CD14-positive monocyte (primary cell): ENCODE measurements at regions not wholly inside any gene's neighbourhood (a gene's known extent, or its start where the extent isn't known, plus 50 kb on each side); places are given as distances from the start of the nearest gene placed in this dataset.

Experiments
- DNase-seq, 3 donors: peaks; one replicate each; pipeline ENCODE4 v3.0.0-alpha.2; 2011 to 2022
- H2AFZ ChIP-seq: 2 replicates; pipeline ENCODE4 v1.6.0; 2012; ENCODE audit warnings: mild to moderate bottlenecking, low read depth, low read length, inconsistent platforms; ENCODE audit not compliant: insufficient read depth, poor library complexity, severe bottlenecking
- H3K27ac ChIP-seq, 2 donors: 1 replicate in 1 of 2; 2 replicates in 1 of 2; pipeline ENCODE4 v1.5.1; 2012 to 2013; ENCODE audit warnings: low read length in 2 of 2, control low read depth in 1 of 2, inconsistent platforms in 1 of 2, low read depth in 1 of 2, mild to moderate bottlenecking in 1 of 2
- H3K27me3 ChIP-seq, 2 donors: one replicate each; pipeline versions ENCODE4 v1.6.0 to v1.6.1; 2011 to 2013; ENCODE audit warnings: low read length in 2 of 2; ENCODE audit not compliant: control insufficient read depth in 2 of 2, insufficient read depth in 2 of 2
- H3K36me3 ChIP-seq, 2 donors: replicated peaks in 1 of 2; 1 replicate in 1 of 2; 2 replicates in 1 of 2; pipeline versions ENCODE4 v1.5.1 to v1.6.1; 2012 to 2013; ENCODE audit warnings: low read length in 2 of 2, control low read depth in 1 of 2, inconsistent platforms in 1 of 2, mild to moderate bottlenecking in 1 of 2; ENCODE audit not compliant: insufficient read depth in 2 of 2, control insufficient read depth in 1 of 2
- H3K4me1 ChIP-seq, 2 donors: 1 replicate in 1 of 2; 2 replicates in 1 of 2; pipeline versions ENCODE4 v1.5.1 to v1.6.1; 2012 to 2013; ENCODE audit warnings: low read length in 2 of 2, control low read depth in 1 of 2, inconsistent platforms in 1 of 2, mild to moderate bottlenecking in 1 of 2, moderate library complexity in 1 of 2; ENCODE audit not compliant: insufficient read depth in 2 of 2, control insufficient read depth in 1 of 2
- H3K4me2 ChIP-seq: replicated peaks from 2 replicates; pipeline ENCODE3; 2012; ENCODE audit warnings: low read length, moderate library complexity, mild to moderate bottlenecking; ENCODE audit not compliant: poor library complexity, severe bottlenecking; ENCODE audit errors: extremely low read depth
- H3K4me3 ChIP-seq, 3 experiments: fragments of 200-600 bp in 1 of 3; sonication (generic) in 1 of 3; replicated peaks in 1 of 3; 1 replicate in 2 of 3; 2 replicates in 1 of 3; pipeline ENCODE4 v1.5.1; 2011 to 2013; ENCODE audit warnings: low read length in 3 of 3, mild to moderate bottlenecking in 3 of 3, control low read depth in 2 of 3, low read depth in 2 of 3, inconsistent platforms in 1 of 3, moderate library complexity in 1 of 3
- H3K79me2 ChIP-seq: 2 replicates; pipeline ENCODE4 v1.6.0; 2012; ENCODE audit warnings: mild to moderate bottlenecking, control low read depth, inconsistent platforms, low read length, moderate library complexity; ENCODE audit not compliant: insufficient read depth
- H3K9ac ChIP-seq: 2 replicates; pipeline ENCODE4 v1.6.0; 2017; ENCODE audit warnings: low read length, mild to moderate bottlenecking; ENCODE audit not compliant: insufficient read depth, poor library complexity, severe bottlenecking
- H3K9me3 ChIP-seq, 2 donors: replicated peaks in 1 of 2; 1 replicate in 1 of 2; 2 replicates in 1 of 2; pipeline versions ENCODE4 v1.5.1 to v1.6.1; 2012 to 2013; ENCODE audit warnings: low read length in 2 of 2, control low read depth in 1 of 2; ENCODE audit not compliant: control insufficient read depth in 1 of 2, insufficient read depth in 1 of 2
- H4K20me1 ChIP-seq: 2 replicates; pipeline ENCODE4 v1.6.0; 2012; ENCODE audit warnings: mild to moderate bottlenecking, low read length, control low read depth, moderate library complexity; ENCODE audit not compliant: insufficient read depth
- H3K27ac Mint-ChIP-seq, 7 donors: one replicate each; pipeline ENCODE4 v1.8.0; 2020; ENCODE audit warnings: mild to moderate bottlenecking in 7 of 7, mixed read lengths in 7 of 7, moderate library complexity in 6 of 7, inconsistent platforms in 2 of 7
- H3K27me3 Mint-ChIP-seq, 3 donors: one replicate each; pipeline ENCODE4 v1.8.0; 2021 to 2022; ENCODE audit warnings: low read depth in 3 of 3, mild to moderate bottlenecking in 3 of 3, mixed read lengths in 3 of 3, moderate library complexity in 3 of 3, inconsistent platforms in 1 of 3
- H3K36me3 Mint-ChIP-seq, 2 donors: one replicate each; pipeline ENCODE4 v1.8.0; 2020; ENCODE audit warnings: mixed read lengths in 2 of 2, inconsistent platforms in 1 of 2, mild to moderate bottlenecking in 1 of 2
- H3K4me1 Mint-ChIP-seq: one replicate; pipeline ENCODE4 v1.8.0; 2020; ENCODE audit warnings: mild to moderate bottlenecking, mixed read lengths
- H3K4me3 Mint-ChIP-seq, 2 donors: one replicate each; pipeline ENCODE4 v1.8.0; 2020; ENCODE audit warnings: mild to moderate bottlenecking in 2 of 2, mixed read lengths in 2 of 2, moderate library complexity in 1 of 2
- H3K9me3 Mint-ChIP-seq, 7 donors: one replicate each; pipeline ENCODE4 v1.8.0; 2020 to 2022; ENCODE audit warnings: mixed read lengths in 7 of 7, mild to moderate bottlenecking in 6 of 7, moderate library complexity in 6 of 7, inconsistent platforms in 2 of 7
- WGBS: methylation state at CpG from one replicate; pipeline ENCODE4 v1.1.5; 2013; ENCODE audit warnings: missing lambda C conversion rate; ENCODE audit not compliant: insufficient coverage; 5-methylcytosine and 5-hydroxymethylcytosine counted together
- intact Hi-C, 2 donors: fragments of 100-400 bp; cut with micrococcal nuclease; formaldehyde crosslinking; loops; one replicate each; pipeline versions ENCODE4 v1.15.0 to v1.15.1; 2023
- TF ChIP-seq, protein P1 (sequence below): fragments of 200-600 bp; IDR thresholded peaks from one replicate; pipeline ENCODE4 v1.8.0; 2022; ENCODE audit warnings: antibody characterized with exemption, mild to moderate bottlenecking

DNA sequence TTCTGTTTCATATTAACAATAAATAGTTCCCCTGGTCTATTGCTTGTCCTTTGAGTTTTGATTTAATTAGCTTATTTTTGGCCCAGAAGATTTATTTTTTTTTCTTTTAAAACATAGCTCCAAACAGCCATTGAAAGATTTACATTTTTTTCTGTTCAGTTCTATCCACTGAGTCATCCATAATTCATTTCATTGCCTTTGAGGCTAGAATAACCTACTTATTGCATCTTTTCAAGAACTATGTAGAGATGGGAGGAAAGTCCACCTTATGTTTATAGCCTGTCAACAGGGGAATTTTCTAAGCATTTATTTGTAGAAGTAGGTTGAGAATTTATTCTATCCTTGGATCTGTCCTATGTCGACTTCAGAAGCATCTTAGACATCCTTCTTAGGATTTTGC, 53.4 kb upstream of the CHD2 start:
- Mint-ChIP-seq H3K36me3 (peaks cover under 1 to 2% of the 10 kb centered on the region in 2 donors), H3K27me3 (peaks cover 0 to 1% (median 0%) of the 10 kb centered on the region in 3 donors), H3K27ac (no peak overlapping the region), H3K9me3 (peaks cover 0 to 7% (median 3%) of the 10 kb centered on the region in 7 donors), H3K4me1 (peaks cover 48% of the 10 kb centered on the region), H3K4me3 (no peak overlapping the region)
- Histone ChIP-seq H3K27ac (no peak overlapping the region), H3K79me2 (no peaks in the 10 kb centered on the region), H3K36me3 (no peaks in the 10 kb centered on the region), H3K27me3 (no peaks in the 10 kb centered on the region), H3K4me1 (peaks cover 48 to 57% of the 10 kb centered on the region in 2 donors), H3K9me3 (peaks cover 0 to 6% of the 10 kb centered on the region in 2 donors), H2AFZ (no peak overlapping the region), H3K9ac (no peak overlapping the region), H4K20me1 (no peaks in the 10 kb centered on the region), H3K4me3 (no peak overlapping the region), H3K4me2 (no peak overlapping the region)
- intact Hi-C loops, result loop anchor here (5.0 kb wide), 2 partner anchors 36 to 49 kb away; no protein-coding TSS in a partner anchor
- TF ChIP-seq, protein P1, sequence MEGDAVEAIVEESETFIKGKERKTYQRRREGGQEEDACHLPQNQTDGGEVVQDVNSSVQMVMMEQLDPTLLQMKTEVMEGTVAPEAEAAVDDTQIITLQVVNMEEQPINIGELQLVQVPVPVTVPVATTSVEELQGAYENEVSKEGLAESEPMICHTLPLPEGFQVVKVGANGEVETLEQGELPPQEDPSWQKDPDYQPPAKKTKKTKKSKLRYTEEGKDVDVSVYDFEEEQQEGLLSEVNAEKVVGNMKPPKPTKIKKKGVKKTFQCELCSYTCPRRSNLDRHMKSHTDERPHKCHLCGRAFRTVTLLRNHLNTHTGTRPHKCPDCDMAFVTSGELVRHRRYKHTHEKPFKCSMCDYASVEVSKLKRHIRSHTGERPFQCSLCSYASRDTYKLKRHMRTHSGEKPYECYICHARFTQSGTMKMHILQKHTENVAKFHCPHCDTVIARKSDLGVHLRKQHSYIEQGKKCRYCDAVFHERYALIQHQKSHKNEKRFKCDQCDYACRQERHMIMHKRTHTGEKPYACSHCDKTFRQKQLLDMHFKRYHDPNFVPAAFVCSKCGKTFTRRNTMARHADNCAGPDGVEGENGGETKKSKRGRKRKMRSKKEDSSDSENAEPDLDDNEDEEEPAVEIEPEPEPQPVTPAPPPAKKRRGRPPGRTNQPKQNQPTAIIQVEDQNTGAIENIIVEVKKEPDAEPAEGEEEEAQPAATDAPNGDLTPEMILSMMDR, result no peak
- WGBS, result 83% methylated on average over 1 of the region's 1 CpG
- DNase-seq, result no peak

DNA sequence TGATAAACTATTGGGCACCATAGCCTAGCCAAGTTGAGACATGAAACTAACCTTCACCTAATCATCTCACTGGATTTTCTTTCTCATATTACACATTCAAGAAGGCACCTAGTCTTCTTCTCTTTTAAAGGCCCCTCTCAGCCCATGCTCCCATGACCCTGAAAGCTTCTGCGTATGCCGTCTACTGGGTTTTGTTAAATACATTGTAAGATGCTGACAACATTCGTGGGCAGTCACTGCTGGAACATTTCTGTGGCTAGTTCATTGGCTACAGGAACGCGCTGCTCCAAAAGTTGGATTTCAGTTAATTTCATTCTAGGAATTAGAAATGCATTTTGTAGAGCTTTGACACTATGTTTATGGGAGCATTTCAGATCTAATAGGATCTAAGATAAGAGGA, 52.3 kb upstream of the CHD2 start:
- Histone ChIP-seq H3K9ac (no peak overlapping the region), H2AFZ (no peak overlapping the region), H3K27ac (no peak overlapping the region), H3K9me3 (peaks cover 0 to 6% of the 10 kb centered on the region in 2 donors), H4K20me1 (no peaks in the 10 kb centered on the region), H3K4me2 (no peak overlapping the region), H3K36me3 (no peaks in the 10 kb centered on the region), H3K4me1 (peaks cover 51 to 60% of the 10 kb centered on the region in 2 donors), H3K79me2 (no peaks in the 10 kb centered on the region), H3K4me3 (no peak overlapping the region), H3K27me3 (no peaks in the 10 kb centered on the region)
- H3K9me3 Mint-ChIP-seq, result peaks cover 0 to 7% (median 3%) of the 10 kb centered on the region in 7 donors
- peaks cover 2% of the 10 kb centered on the region in 2 donors for H3K36me3 Mint-ChIP-seq
- H3K27me3 Mint-ChIP-seq, result peaks cover 0 to 1% (median 0%) of the 10 kb centered on the region in 3 donors
- 86% methylated on average over 3 of the region's 5 CpGs for WGBS
- TF ChIP-seq, protein P1, result no peak
- H3K4me3 Mint-ChIP-seq, result no peak overlapping the region
- DNase-seq, result no peak
- H3K27ac Mint-ChIP-seq, result peak overlapping the region in 2 of 7 donors; percentile 6 to 46
- H3K4me1 Mint-ChIP-seq, result peaks cover 51% of the 10 kb centered on the region
- intact Hi-C loops, result loop anchor here (5.0 kb wide), 2 partner anchors 34 to 51 kb away; no protein-coding TSS in a partner anchor
